BJ (cell line): ENCODE measurements at regions not wholly inside any gene's neighbourhood (a gene's known extent, or its start where the extent isn't known, plus 50 kb on each side); places are given as distances from the start of the nearest gene placed in this dataset.

Experiments used
- CTCF ChIA-PET: fragments of 350-600 bp; formaldehyde crosslinking; extraction: SDS; loops from one replicate; lab custom pipeline; 2021; ENCODE audit warnings: antibody characterized with exemption, inconsistent platforms; lab: Yijun Ruan, JAX
- POLR2A ChIA-PET: fragments of 300-600 bp; sonication (Branson Sonifier 250); formaldehyde crosslinking; extraction: SDS; loops from one replicate; lab custom pipeline; 2021; ENCODE audit warnings: antibody characterized with exemption; lab: Charles Lee
- DNase-seq: peaks from one replicate; pipeline ENCODE4 v3.0.0-alpha.2; 2011; ENCODE audit warnings: low read depth
- H3K27me3 ChIP-seq: 2 replicates; pipeline ENCODE4 v1.6.0; 2011; ENCODE audit warnings: low read length; ENCODE audit not compliant: control insufficient read depth, insufficient read depth
- H3K36me3 ChIP-seq: 2 replicates; pipeline ENCODE4 v1.5.1; 2011; ENCODE audit warnings: low read length; ENCODE audit not compliant: control insufficient read depth, insufficient read depth
- H3K4me3 ChIP-seq: 2 replicates; pipeline ENCODE4 v1.5.1; 2011; ENCODE audit warnings: low read depth, mild to moderate bottlenecking, control low read depth, low read length
- TF ChIP-seq, protein P1 (sequence below): IDR thresholded peaks from 2 replicates; pipeline ENCODE4 v1.5.1; 2011; ENCODE audit warnings: low read depth, mild to moderate bottlenecking, control low read depth, inconsistent platforms, low read length, moderate library complexity; ENCODE audit not compliant: insufficient read depth

DNA sequence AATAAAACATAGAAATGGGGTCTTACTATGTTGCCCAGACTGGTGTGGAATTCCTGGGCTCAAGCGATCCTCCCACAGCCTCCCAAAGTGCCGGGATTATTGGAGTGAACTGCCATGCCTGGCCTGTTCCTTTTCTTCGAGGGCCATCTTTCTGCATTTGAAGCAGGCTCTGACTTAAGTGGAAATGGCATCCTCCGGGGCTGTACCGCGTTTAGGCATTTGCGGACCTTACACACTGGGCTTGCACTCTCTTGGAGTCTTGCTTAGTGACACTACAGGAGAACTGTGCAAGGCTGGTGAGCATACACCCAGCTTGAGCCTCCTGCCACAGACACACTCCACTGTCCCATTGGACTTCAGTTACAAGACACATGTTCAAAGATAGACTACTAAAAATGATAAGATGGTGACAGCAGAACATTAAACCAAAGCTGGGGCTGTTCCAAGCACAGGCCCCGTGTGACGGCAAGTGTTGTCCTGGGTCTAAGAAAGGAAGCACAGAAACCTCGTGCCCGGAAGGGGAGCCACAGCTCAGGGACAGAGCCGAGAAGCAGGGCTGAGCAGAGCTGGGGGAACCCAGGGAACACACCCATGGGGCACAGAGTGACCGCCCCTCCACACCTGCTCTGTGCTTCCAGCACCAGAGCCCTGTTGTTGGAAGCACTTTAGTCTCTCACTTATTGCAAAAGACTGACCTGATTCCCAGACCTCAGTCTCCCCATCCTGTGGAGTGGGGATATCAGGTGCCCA is 59.0 kb upstream of the SHANK2 start:
- peaks cover 8% of the 10 kb centered on the region for H3K27me3 ChIP-seq
- H3K36me3 ChIP-seq: no peaks in the 10 kb centered on the region
- no peak for DNase-seq
- POLR2A ChIA-PET: interaction anchor here (0.6 kb wide), 1 partner anchor 64 kb away, joined by 5 read pairs; no protein-coding TSS in a partner anchor
- H3K4me3 ChIP-seq: no peak overlapping the region
- CTCF ChIA-PET: interaction anchor here (1.8 kb wide), 1 partner anchor 9 kb away, joined by 5 read pairs; no protein-coding TSS in a partner anchor
- TF ChIP-seq, protein P1, sequence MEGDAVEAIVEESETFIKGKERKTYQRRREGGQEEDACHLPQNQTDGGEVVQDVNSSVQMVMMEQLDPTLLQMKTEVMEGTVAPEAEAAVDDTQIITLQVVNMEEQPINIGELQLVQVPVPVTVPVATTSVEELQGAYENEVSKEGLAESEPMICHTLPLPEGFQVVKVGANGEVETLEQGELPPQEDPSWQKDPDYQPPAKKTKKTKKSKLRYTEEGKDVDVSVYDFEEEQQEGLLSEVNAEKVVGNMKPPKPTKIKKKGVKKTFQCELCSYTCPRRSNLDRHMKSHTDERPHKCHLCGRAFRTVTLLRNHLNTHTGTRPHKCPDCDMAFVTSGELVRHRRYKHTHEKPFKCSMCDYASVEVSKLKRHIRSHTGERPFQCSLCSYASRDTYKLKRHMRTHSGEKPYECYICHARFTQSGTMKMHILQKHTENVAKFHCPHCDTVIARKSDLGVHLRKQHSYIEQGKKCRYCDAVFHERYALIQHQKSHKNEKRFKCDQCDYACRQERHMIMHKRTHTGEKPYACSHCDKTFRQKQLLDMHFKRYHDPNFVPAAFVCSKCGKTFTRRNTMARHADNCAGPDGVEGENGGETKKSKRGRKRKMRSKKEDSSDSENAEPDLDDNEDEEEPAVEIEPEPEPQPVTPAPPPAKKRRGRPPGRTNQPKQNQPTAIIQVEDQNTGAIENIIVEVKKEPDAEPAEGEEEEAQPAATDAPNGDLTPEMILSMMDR: no peak

- ChIA-PET POLR2A (no interaction called here), CTCF (no interaction called here)
- peaks cover 8% of the 10 kb centered on the region for H3K27me3 ChIP-seq
- H3K4me3 ChIP-seq: no peak overlapping the region
- TF ChIP-seq, protein P1: no peak
- H3K36me3 ChIP-seq: no peaks in the 10 kb centered on the region
- no peak for DNase-seq
Observed at GRCh38 chr11:71310184-71310583, 57.8 kb upstream of the SHANK2 start.

GRCh38 chr11:71309611-71310010 is 57.2 kb upstream of the SHANK2 start:
- POLR2A ChIA-PET: no interaction called here
- TF ChIP-seq, protein P1: no peak
- CTCF ChIA-PET: no interaction called here
- H3K36me3 ChIP-seq: no peaks in the 10 kb centered on the region
- peaks cover 8% of the 10 kb centered on the region for H3K27me3 ChIP-seq
- H3K4me3 ChIP-seq: no peak overlapping the region
- no peak for DNase-seq

GRCh38 chr11:71309181-71309580 is 56.8 kb upstream of the SHANK2 start:
- no peak overlapping the region for H3K4me3 ChIP-seq
- TF ChIP-seq, protein P1: no peak
- no peaks in the 10 kb centered on the region for H3K36me3 ChIP-seq
- ChIA-PET CTCF (no interaction called here), POLR2A (no interaction called here)
- peaks cover 8% of the 10 kb centered on the region for H3K27me3 ChIP-seq
- no peak for DNase-seq

DNA sequence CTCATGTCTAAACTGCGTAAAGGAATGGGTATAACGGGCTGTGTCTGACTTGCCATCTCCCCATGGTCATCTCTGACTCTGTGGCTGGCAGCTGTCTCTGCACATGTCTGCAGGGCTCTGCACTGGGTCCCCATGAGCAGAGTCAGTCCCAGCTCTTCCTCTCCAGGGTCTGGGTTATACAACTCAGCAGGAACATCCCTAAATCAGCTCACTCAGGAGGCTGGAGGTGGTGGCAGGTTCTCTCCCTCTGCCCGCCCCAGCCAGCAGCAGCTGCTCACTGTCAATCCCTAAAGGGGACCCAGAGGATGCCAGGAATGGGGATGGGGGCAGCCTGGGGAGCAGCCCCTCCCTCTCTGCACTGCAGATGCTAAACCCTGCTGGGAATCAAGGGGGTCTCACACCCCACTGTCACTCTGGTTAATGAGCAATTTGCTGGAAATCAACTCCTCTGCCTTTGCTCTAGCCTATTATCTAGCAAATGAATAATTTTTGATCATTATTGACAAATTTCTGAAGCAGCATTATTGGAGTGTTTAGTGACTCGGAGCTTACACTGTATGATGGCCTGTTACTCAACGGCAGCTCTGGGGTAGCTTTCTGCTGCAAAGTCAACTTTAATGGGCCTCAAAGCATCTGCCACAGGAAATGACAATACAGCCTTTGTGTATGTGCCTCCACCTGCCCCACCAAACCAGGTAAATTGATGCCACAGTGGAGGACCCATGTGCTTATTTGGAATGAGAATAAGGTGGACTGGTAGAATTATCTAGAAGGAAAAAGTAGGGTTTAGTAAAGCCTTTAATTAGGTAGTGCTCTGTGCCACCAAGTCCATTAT is 55.7 kb upstream of the SHANK2 start:
- Histone ChIP-seq H3K27me3 (peaks cover 4% of the 10 kb centered on the region), H3K36me3 (no peaks in the 10 kb centered on the region), H3K4me3 (no peak overlapping the region)
- CTCF ChIA-PET: interaction anchor here (0.6 kb wide), 1 partner anchor 10 kb away, joined by 4 read pairs; no protein-coding TSS in a partner anchor
- TF ChIP-seq, protein P1: no peak
- no peak for DNase-seq
- POLR2A ChIA-PET: no interaction called here
